Pancreas (tissue), 10 donors: ENCODE measurements at regions not wholly inside any gene's neighbourhood (a gene's known extent, or its start where the extent isn't known, plus 50 kb on each side); places are given as distances from the start of the nearest gene placed in this dataset.

Source experiments
- ATAC-seq, 4 donors: fragments of 200-7000 bp; cut with Tn5 transposase; one replicate each; pipeline versions ENCODE4 v1.8.0 to v1.9.1; 2020; ENCODE audit warnings: mild to moderate bottlenecking in 4 of 4, moderate library complexity in 4 of 4
- DNase-seq, 6 donors: peaks; one replicate each; pipeline ENCODE4 v3.0.0-alpha.2; 2020
- FAIRE-seq: peaks from 2 replicates; lab custom pipeline; 2012; peaks lifted over from hg19 to GRCh38; lab: Jason Lieb, UNC
- H3K27ac ChIP-seq, 4 donors: fragments of 200-600 bp; sonication (generic); 1 replicate in 3 of 4; 2 replicates in 1 of 4; pipeline versions ENCODE4 v1.5.0 to v1.8.0; 2020
- H3K27me3 ChIP-seq, 4 donors: fragments of 200-600 bp; one replicate each; pipeline ENCODE4 v1.8.0; 2021
- H3K36me3 ChIP-seq, 3 donors: fragments of 200-600 bp; sonication (generic) in 1 of 3; one replicate each; pipeline versions ENCODE4 v1.5.0 to v1.8.0; 2020 to 2021
- H3K4me1 ChIP-seq, 3 donors: fragments of 200-600 bp; one replicate each; pipeline ENCODE4 v1.8.0; 2021
- H3K4me3 ChIP-seq, 4 donors: fragments of 200-600 bp; sonication (generic) in 2 of 4; one replicate each; pipeline versions ENCODE4 v1.5.0 to v1.8.0; 2020 to 2021
- H3K9me3 ChIP-seq, 4 donors: fragments of 200-600 bp; one replicate each; pipeline ENCODE4 v1.8.0; 2021
- WGBS, 2 donors: extraction: QIAGEN DNeasy Blood & Tissue Kit; methylation state at CpG; one replicate each; pipeline ENCODE4 v1.1.7; 2013; 5-methylcytosine and 5-hydroxymethylcytosine counted together
- intact Hi-C, 3 donors: fragments of 100-400 bp; cut with DNase I; formaldehyde crosslinking; loops; one replicate each; pipeline versions ENCODE4 v1.11.1 to v1.14.2; 2022
- TF ChIP-seq, protein P1 (sequence below), 4 donors: fragments of 200-600 bp; sonication (generic) in 3 of 4; IDR thresholded peaks; one replicate each; pipeline versions ENCODE4 v1.5.0 to v1.8.0; 2021; ENCODE audit warnings: antibody characterized with exemption in 4 of 4
- donor health status: healthy with polysubstance abuse.
- donor health status: DM: no; HTN: no; CAD: no; lungs with moderate emphysema.
- donor health status: DM: no; HTN: no; CAD: no.
- donor health status: control.
- donor health status: control.
- donor health status: Bipolar disorder and iron deficiency.
- donor health status: DM: yes; HTN: yes; CAD: no.
- donor health status: DM: no; HTN: no; CAD: no.
- donor health status: DM: no; HTN: no; CAD: no.
- donor health status: DM: yes; HTN: yes; CAD: no.

DNA sequence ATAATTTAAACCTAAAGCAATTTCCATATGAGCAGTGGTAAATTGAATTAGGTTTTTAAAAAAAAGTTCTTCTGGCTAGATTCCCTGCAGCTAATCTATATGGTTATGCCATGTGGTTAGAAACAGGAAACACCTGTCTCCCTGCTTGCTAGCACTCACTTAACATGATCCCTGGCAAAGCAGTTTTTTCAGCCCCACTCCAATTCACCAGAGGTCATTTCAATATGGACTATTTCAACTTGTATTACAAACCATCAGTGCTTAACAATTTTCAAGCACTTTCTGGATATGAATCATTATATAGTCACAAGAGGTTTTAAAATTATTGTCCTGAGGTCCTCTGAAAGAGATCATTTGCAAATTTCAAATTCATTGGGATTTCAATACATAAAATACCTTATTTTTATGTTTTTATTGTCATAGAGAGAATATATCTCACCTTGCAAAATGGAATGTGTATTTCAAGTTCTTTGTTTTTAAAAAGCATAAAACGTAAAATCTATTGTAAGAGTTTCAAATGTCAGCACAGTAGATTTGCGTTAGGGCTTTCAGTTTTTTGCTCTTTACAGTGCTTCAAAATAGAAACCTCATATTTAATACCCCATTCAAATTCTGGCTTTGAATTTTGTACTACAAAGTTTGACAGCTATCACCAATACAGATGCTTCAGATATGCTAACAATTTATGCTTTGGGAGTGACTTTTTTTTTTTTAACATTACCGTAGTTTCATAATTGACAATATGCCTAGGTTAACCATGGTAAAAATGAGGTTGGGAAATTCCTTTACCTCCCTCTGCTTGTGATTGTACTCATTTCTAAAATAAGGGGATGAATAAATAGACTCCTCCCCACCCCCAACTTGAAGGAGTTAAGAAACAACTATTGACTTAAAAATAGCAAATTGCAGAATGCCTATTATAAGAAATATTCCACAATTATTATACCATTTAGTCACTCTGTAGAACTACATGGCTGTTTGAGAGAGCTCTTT lies 117.5 kb upstream of the HGF start:
- Histone ChIP-seq H3K36me3 (no peaks in the 10 kb centered on the region), H3K4me1 (no peaks in the 10 kb centered on the region), H3K27ac (no peak overlapping the region), H3K4me3 (no peak overlapping the region), H3K9me3 (no peaks in the 10 kb centered on the region), H3K27me3 (no peaks in the 10 kb centered on the region)
- ATAC-seq (no peak), DNase-seq (no peak), FAIRE-seq (no peak)
- TF ChIP-seq, protein P1, sequence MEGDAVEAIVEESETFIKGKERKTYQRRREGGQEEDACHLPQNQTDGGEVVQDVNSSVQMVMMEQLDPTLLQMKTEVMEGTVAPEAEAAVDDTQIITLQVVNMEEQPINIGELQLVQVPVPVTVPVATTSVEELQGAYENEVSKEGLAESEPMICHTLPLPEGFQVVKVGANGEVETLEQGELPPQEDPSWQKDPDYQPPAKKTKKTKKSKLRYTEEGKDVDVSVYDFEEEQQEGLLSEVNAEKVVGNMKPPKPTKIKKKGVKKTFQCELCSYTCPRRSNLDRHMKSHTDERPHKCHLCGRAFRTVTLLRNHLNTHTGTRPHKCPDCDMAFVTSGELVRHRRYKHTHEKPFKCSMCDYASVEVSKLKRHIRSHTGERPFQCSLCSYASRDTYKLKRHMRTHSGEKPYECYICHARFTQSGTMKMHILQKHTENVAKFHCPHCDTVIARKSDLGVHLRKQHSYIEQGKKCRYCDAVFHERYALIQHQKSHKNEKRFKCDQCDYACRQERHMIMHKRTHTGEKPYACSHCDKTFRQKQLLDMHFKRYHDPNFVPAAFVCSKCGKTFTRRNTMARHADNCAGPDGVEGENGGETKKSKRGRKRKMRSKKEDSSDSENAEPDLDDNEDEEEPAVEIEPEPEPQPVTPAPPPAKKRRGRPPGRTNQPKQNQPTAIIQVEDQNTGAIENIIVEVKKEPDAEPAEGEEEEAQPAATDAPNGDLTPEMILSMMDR (IDR thresholded peaks at IDR 0.05) = no peak
- 66 to 86% methylated on average over 3 of the region's 3 CpGs for WGBS, 2 donors
- intact Hi-C loops = no loop called here

DNA sequence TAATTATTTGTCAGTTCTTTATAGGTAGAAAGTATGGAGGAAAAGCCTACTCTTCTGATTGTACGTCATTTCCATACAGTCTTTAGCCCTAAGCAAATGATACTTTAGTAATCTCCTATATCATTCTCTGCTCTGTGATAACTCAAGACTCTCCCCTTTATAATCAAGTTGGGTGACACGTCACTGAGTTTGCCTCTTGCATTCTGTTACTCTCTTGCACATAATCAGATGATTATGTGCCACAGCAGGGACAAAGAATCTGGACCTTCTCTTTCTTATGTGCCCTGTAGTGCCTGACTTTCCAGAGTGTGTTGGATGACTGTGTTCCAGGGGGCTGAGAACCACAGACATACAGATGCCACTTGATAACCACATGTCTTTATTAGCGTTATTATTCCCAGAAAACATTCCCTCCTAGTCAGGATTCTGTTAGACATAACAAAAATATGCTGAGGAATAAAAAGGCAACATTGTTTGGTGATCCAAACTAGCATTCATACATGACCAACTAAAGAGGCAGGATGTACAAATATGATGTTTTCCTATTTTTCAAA lies 116.4 kb upstream of the HGF start:
- no peak overlapping the region for H3K27ac ChIP-seq
- H3K27me3 ChIP-seq = no peaks in the 10 kb centered on the region
- ATAC-seq (no peak), FAIRE-seq (no peak), DNase-seq (no peak)
- 54 to 74% methylated on average over 3 of the region's 3 CpGs for WGBS, 2 donors
- H3K4me3 ChIP-seq = no peak overlapping the region
- H3K4me1 ChIP-seq = no peaks in the 10 kb centered on the region
- H3K36me3 ChIP-seq = no peaks in the 10 kb centered on the region
- TF ChIP-seq, protein P1 (IDR thresholded peaks at IDR 0.05) = no peak
- intact Hi-C loops = no loop called here
- no peaks in the 10 kb centered on the region for H3K9me3 ChIP-seq

DNA sequence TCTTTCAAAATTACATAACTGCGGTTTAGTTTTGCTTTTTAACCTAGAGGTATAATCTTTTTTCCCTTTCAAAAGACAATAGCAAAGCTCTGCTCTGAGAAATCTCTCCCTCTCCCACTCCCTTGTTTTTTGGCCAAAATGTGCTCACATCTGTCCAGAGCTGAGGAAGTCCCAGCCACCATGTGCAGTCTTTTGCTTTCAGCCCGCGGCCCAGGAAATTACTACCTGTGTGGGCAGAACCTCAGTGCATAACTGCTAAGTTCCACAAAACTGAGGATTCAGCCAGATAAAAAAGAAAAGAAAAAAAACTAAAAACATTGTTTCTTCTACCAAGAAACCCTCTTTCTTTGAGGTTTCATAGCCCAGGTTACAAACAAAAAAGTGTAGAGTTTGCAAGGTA lies 115.0 kb upstream of the HGF start:
- WGBS, 2 donors = 90 to 91% methylated on average over 3 of the region's 3 CpGs
- no peaks in the 10 kb centered on the region for H3K27me3 ChIP-seq
- no peak overlapping the region for H3K27ac ChIP-seq
- no peak for FAIRE-seq
- TF ChIP-seq, protein P1 (IDR thresholded peaks at IDR 0.05) = no peak
- ATAC-seq = no peak
- no peaks in the 10 kb centered on the region for H3K9me3 ChIP-seq
- intact Hi-C loops = no loop called here
- no peaks in the 10 kb centered on the region for H3K4me1 ChIP-seq
- no peaks in the 10 kb centered on the region for H3K36me3 ChIP-seq
- DNase-seq = peak in 1 of 6 donors; percentile 10
- no peak overlapping the region for H3K4me3 ChIP-seq

DNA sequence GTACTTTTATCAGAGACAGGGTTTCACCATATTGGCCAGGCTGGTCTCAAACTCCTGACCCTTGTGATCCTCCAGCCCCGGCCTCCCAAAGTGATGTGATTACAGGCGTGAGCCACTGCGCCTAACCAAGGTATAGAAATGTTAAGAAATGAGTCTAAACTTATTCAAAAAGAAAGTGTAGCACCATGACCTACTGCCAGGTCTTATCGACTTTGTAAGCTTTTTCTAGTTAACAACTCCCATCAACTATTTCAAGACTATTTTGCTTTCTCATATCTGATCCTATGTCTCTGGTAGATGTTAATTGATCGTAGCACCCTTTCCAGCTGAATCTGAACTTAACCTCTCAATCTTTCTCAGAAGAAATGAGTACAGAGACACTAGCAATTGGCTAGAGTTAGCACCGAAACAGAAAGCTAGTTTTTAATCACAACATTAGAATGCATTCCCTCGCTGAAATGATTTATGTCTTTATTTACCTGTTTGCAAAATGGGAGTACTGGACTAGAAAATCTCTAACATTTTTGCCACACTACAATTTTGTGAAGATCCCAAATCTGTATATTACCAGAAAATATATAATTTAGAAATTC lies 114.0 kb upstream of the HGF start:
- no peaks in the 10 kb centered on the region for H3K9me3 ChIP-seq
- TF ChIP-seq, protein P1 (IDR thresholded peaks at IDR 0.05) = no peak
- no peak for ATAC-seq
- H3K27ac ChIP-seq = no peak overlapping the region
- no peaks in the 10 kb centered on the region for H3K27me3 ChIP-seq
- FAIRE-seq = no peak
- intact Hi-C loops = no loop called here
- no peak overlapping the region for H3K4me3 ChIP-seq
- 86 to 90% methylated on average over 7 of the region's 7 CpGs for WGBS, 2 donors
- H3K36me3 ChIP-seq = no peaks in the 10 kb centered on the region
- DNase-seq = no peak
- H3K4me1 ChIP-seq = no peaks in the 10 kb centered on the region
